ENCODE measurements at regions not wholly inside any gene's neighbourhood (a gene's known extent, or its start where the extent isn't known, plus 50 kb on each side); places are given as distances from the start of the nearest gene placed in this dataset.
"Not testable (repeated sequence)": the region's sequence is repeated elsewhere in the genome, so short reads cannot be mapped to it uniquely, and the experiment has no call there.

- TF ChIP-seq, protein P1, sequence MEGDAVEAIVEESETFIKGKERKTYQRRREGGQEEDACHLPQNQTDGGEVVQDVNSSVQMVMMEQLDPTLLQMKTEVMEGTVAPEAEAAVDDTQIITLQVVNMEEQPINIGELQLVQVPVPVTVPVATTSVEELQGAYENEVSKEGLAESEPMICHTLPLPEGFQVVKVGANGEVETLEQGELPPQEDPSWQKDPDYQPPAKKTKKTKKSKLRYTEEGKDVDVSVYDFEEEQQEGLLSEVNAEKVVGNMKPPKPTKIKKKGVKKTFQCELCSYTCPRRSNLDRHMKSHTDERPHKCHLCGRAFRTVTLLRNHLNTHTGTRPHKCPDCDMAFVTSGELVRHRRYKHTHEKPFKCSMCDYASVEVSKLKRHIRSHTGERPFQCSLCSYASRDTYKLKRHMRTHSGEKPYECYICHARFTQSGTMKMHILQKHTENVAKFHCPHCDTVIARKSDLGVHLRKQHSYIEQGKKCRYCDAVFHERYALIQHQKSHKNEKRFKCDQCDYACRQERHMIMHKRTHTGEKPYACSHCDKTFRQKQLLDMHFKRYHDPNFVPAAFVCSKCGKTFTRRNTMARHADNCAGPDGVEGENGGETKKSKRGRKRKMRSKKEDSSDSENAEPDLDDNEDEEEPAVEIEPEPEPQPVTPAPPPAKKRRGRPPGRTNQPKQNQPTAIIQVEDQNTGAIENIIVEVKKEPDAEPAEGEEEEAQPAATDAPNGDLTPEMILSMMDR (IDR thresholded peaks at IDR 0.05): no peak
- no peaks in the 10 kb centered on the region for H3K27me3 ChIP-seq
- no peaks in the 10 kb centered on the region for H3K9me3 ChIP-seq
- peak in 1 of 2 donors; percentile 56 for DNase-seq (ENCODE audit: low spot score in 2 of 2)
- H3K4me1 ChIP-seq: peaks cover 6 to 7% of the 10 kb centered on the region in 2 donors
- H3K4me3 ChIP-seq: no peak overlapping the region
- H3K36me3 ChIP-seq: no peaks in the 10 kb centered on the region
- intact Hi-C loops (cut with DNase I): no loop called here
- no peak overlapping the region for H3K27ac ChIP-seq
Measured at GRCh38 chr11:119586181-119586580, 142.8 kb downstream of the NECTIN1 start.

- peak overlapping the region; percentile 51 to 70 for H3K4me3 ChIP-seq
- no peaks in the 10 kb centered on the region for H3K9me3 ChIP-seq
- no peaks in the 10 kb centered on the region for H3K36me3 ChIP-seq
- no peaks in the 10 kb centered on the region for H3K27me3 ChIP-seq
- peak in 1 of 2 donors; percentile 58 for DNase-seq (ENCODE audit: low spot score in 2 of 2)
- TF ChIP-seq, protein P1 (IDR thresholded peaks at IDR 0.05): no peak
- intact Hi-C loops (cut with DNase I): no loop called here
- H3K27ac ChIP-seq: no peak overlapping the region
- peaks cover 6 to 7% of the 10 kb centered on the region in 2 donors for H3K4me1 ChIP-seq
Measured at GRCh38 chr11:119585043-119585781, 143.8 kb downstream of the NECTIN1 start.

- intact Hi-C loops (cut with DNase I): no loop called here
- Histone ChIP-seq H3K4me1 (peaks cover 6 to 7% of the 10 kb centered on the region in 2 donors), H3K36me3 (no peaks in the 10 kb centered on the region), H3K4me3 (peak overlapping the region; percentile 51 to 70), H3K9me3 (no peaks in the 10 kb centered on the region), H3K27ac (no peak overlapping the region), H3K27me3 (no peaks in the 10 kb centered on the region)
- peak in 1 of 2 donors; percentile 62 for DNase-seq (ENCODE audit: low spot score in 2 of 2)
- TF ChIP-seq, protein P1 (IDR thresholded peaks at IDR 0.05): no peak
Measured at GRCh38 chr11:119584193-119585042, 144.6 kb downstream of the NECTIN1 start.

GRCh38 chr11:119583585-119583984 lies 145.4 kb downstream of the NECTIN1 start:
- peak in 1 of 2 donors; percentile 28 for DNase-seq (ENCODE audit: low spot score in 2 of 2)
- no peaks in the 10 kb centered on the region for H3K36me3 ChIP-seq
- no peaks in the 10 kb centered on the region for H3K9me3 ChIP-seq
- no peak overlapping the region for H3K4me3 ChIP-seq
- intact Hi-C loops (cut with DNase I): no loop called here
- H3K4me1 ChIP-seq: peaks cover 6 to 7% of the 10 kb centered on the region in 2 donors
- TF ChIP-seq, protein P1 (IDR thresholded peaks at IDR 0.05): no peak
- H3K27ac ChIP-seq: no peak overlapping the region
- H3K27me3 ChIP-seq: no peaks in the 10 kb centered on the region

GRCh38 chr11:119581396-119581795 lies 147.6 kb downstream of the NECTIN1 start:
- H3K9me3 ChIP-seq; DNase-seq (ENCODE audit: low spot score in 2 of 2); H3K27me3 ChIP-seq; H3K4me1 ChIP-seq; H3K36me3 ChIP-seq; H3K27ac ChIP-seq; H3K4me3 ChIP-seq; intact Hi-C loops (cut with DNase I): not testable (repeated sequence)

DNA sequence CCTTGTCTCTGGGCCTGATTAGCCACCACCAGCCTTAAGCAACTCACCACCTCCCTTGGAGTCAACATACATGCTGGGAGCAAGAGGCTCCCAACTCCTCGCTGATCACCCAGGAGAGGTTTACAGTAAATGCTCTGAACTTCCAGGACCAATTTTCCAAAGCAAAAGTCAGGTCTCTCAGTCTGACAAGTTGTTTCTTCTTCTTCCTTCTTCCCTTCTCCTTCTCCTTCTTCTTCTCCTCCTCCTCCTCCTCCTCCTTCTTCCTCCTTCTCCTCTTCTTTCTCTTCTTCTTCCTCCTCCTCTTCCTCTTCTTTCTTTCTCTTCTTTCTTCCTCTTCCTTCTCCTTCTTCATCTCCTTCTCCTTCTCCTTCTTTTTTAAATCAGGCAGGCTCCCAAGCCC lies 148.2 kb downstream of the NECTIN1 start:
- no peaks in the 10 kb centered on the region for H3K9me3 ChIP-seq
- TF ChIP-seq, protein P1 (IDR thresholded peaks at IDR 0.05): no peak

More for the DNA sequence above, 148.2 kb downstream of the NECTIN1 start:
- no peaks in the 10 kb centered on the region for H3K27me3 ChIP-seq
- H3K27ac ChIP-seq: no peak overlapping the region
- peaks cover 6 to 7% of the 10 kb centered on the region in 2 donors for H3K4me1 ChIP-seq
- intact Hi-C loops (cut with DNase I): no loop called here
- H3K36me3 ChIP-seq: no peaks in the 10 kb centered on the region
- DNase-seq (ENCODE audit: low spot score in 2 of 2): peak in 1 of 2 donors; percentile 47
- no peak overlapping the region for H3K4me3 ChIP-seq

Data from ascending aorta (tissue), 2 donors.